HepG2 (cell line): ENCODE measurements at regions not wholly inside any gene's neighbourhood (a gene's known extent, or its start where the extent isn't known, plus 50 kb on each side); places are given as distances from the start of the nearest gene placed in this dataset.
A peak's percentile ranks its signal among the peaks of the same experiment; 100 is the strongest.

Source experiments
- AGO2 ChIP-seq: fragments of 200-400 bp; formaldehyde crosslinking; optimal IDR thresholded peaks from 2 replicates; pipeline ENCODE3; 2017; ENCODE audit warnings: mild to moderate bottlenecking, low read depth, low read length, moderate library complexity
- ARNT ChIP-seq: fragments of 450-650 bp; IDR thresholded peaks from 2 replicates; pipeline ENCODE4 v1.6.1; 2017
- FOXK2 ChIP-seq: fragments of 450-650 bp; IDR thresholded peaks from 2 replicates; pipeline ENCODE4 v1.6.1; 2016
- GPBP1L1 ChIP-seq: sonication (generic); formaldehyde crosslinking; IDR thresholded peaks from 2 replicates; pipeline ENCODE4 v1.5.0; 2020; ENCODE audit warnings: mild to moderate bottlenecking, missing genetic modification reagents
- JARID2 ChIP-seq: sonication (generic); formaldehyde crosslinking; IDR thresholded peaks from 2 replicates; pipeline ENCODE4 v1.8.1; 2023; ENCODE audit warnings: missing genetic modification reagents, inconsistent platforms; ENCODE audit not compliant: insufficient replicate concordance
- SNAI1 ChIP-seq: sonication (generic); formaldehyde crosslinking; IDR thresholded peaks from 2 replicates; pipeline ENCODE4 v1.5.0; 2020; ENCODE audit warnings: mild to moderate bottlenecking, missing genetic modification reagents, borderline replicate concordance
- SP2 ChIP-seq: sonication (generic); formaldehyde crosslinking; IDR thresholded peaks from 2 replicates; pipeline ENCODE4 v1.5.1; 2020; ENCODE audit warnings: mild to moderate bottlenecking, missing genetic modification reagents
- SSRP1 ChIP-seq: IDR thresholded peaks from 2 replicates; pipeline ENCODE4 v1.6.1; 2016; ENCODE audit warnings: control low read depth
- ZBTB21 ChIP-seq: sonication (generic); formaldehyde crosslinking; IDR thresholded peaks from 2 replicates; pipeline ENCODE4 v1.4.0; 2020; ENCODE audit warnings: missing genetic modification reagents
- ZBTB39 ChIP-seq: sonication (generic); formaldehyde crosslinking; IDR thresholded peaks from 2 replicates; pipeline ENCODE4 v1.5.0; 2020; ENCODE audit warnings: missing genetic modification reagents
- ZBTB42 ChIP-seq: sonication (generic); formaldehyde crosslinking; IDR thresholded peaks from 2 replicates; pipeline ENCODE4 v1.5.0; 2020; ENCODE audit warnings: mild to moderate bottlenecking, missing genetic modification reagents
- ZFP91 ChIP-seq: sonication (generic); formaldehyde crosslinking; IDR thresholded peaks from 2 replicates; pipeline ENCODE4 v1.9.0; 2022; ENCODE audit warnings: missing genetic modification reagents, mild to moderate bottlenecking, borderline replicate concordance
- ZNF10 ChIP-seq: sonication (generic); formaldehyde crosslinking; IDR thresholded peaks from 2 replicates; pipeline ENCODE4 v1.4.0; 2020; ENCODE audit warnings: mild to moderate bottlenecking, low read depth, missing genetic modification reagents, borderline replicate concordance
- ZNF550 ChIP-seq: sonication (generic); formaldehyde crosslinking; IDR thresholded peaks from 2 replicates; pipeline ENCODE4 v1.4.0; 2020; ENCODE audit warnings: mild to moderate bottlenecking, missing genetic modification reagents, borderline replicate concordance
- TF ChIP-seq, protein P1 (sequence below): fragments of 450-650 bp; IDR thresholded peaks from 2 replicates; pipeline ENCODE4 v1.6.1; 2016
- TF ChIP-seq, protein P2 (sequence below): sonication (generic); formaldehyde crosslinking; IDR thresholded peaks from 2 replicates; pipeline ENCODE4 v1.8.0; 2022; ENCODE audit warnings: missing genetic modification reagents, mild to moderate bottlenecking, moderate library complexity, borderline replicate concordance
- TF ChIP-seq, protein P3 (sequence below): sonication (generic); formaldehyde crosslinking; IDR thresholded peaks from 2 replicates; pipeline ENCODE4 v1.8.0; 2022; ENCODE audit warnings: mild to moderate bottlenecking, missing genetic modification reagents, moderate library complexity
- TF ChIP-seq, protein P4 (sequence below): sonication (generic); formaldehyde crosslinking; IDR thresholded peaks from 2 replicates; pipeline ENCODE4 v1.5.0; 2020; ENCODE audit warnings: mild to moderate bottlenecking, missing genetic modification reagents, moderate library complexity

DNA sequence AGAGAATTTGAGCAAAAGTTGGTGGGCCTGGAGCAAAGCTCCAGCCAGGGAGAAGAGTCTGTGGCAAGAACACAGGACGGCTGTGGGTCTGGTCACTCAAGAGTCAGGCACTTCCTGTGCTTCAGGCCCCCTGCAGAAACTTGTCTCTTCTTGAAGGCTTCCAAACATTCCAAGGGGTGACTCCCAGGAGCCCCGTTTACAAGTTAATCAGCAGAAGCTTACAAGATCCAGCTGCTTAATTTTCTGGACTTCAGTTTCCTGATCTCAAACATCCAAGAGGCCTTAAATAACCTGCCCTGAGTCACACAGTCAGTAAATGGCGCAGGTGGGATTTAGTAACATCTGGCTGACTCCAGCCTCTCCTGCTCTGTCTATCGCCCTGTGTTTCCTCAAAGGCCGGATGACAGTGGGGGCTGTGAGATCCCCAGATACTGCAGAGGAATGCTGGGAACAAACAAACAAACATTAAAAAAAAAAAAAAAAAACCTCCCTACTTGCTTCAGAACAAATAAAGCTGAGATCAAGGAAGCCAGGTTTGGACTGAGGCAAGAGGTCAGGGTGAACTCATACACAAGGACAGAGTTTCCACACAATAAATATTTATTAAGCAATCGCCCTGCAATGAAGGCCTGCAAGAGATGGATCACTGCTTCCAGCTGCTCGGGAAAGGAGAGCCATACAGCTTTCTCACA is 175.4 kb upstream of the RFC3 start (continued):
- no peak for TF ChIP-seq GPBP1L1 (CRISPR knock-in tag)
- no peak for TF ChIP-seq ZFP91
- TF ChIP-seq, protein P1, sequence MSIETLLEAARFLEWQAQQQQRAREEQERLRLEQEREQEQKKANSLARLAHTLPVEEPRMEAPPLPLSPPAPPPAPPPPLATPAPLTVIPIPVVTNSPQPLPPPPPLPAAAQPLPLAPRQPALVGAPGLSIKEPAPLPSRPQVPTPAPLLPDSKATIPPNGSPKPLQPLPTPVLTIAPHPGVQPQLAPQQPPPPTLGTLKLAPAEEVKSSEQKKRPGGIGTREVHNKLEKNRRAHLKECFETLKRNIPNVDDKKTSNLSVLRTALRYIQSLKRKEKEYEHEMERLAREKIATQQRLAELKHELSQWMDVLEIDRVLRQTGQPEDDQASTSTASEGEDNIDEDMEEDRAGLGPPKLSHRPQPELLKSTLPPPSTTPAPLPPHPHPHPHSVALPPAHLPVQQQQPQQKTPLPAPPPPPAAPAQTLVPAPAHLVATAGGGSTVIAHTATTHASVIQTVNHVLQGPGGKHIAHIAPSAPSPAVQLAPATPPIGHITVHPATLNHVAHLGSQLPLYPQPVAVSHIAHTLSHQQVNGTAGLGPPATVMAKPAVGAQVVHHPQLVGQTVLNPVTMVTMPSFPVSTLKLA = peak; percentile 26; the same call in 1 of the 2 replicates
- TF ChIP-seq, protein P2, sequence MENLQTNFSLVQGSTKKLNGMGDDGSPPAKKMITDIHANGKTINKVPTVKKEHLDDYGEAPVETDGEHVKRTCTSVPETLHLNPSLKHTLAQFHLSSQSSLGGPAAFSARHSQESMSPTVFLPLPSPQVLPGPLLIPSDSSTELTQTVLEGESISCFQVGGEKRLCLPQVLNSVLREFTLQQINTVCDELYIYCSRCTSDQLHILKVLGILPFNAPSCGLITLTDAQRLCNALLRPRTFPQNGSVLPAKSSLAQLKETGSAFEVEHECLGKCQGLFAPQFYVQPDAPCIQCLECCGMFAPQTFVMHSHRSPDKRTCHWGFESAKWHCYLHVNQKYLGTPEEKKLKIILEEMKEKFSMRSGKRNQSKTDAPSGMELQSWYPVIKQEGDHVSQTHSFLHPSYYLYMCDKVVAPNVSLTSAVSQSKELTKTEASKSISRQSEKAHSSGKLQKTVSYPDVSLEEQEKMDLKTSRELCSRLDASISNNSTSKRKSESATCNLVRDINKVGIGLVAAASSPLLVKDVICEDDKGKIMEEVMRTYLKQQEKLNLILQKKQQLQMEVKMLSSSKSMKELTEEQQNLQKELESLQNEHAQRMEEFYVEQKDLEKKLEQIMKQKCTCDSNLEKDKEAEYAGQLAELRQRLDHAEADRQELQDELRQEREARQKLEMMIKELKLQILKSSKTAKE = peak; percentile 79
- no peak for TF ChIP-seq ZBTB39 (CRISPR knock-in tag)
- TF ChIP-seq, protein P3, sequence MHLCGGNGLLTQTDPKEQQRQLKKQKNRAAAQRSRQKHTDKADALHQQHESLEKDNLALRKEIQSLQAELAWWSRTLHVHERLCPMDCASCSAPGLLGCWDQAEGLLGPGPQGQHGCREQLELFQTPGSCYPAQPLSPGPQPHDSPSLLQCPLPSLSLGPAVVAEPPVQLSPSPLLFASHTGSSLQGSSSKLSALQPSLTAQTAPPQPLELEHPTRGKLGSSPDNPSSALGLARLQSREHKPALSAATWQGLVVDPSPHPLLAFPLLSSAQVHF (CRISPR knock-in tag) = no peak
- no peak for TF ChIP-seq SSRP1 (CRISPR knock-in tag)
- no peak for TF ChIP-seq SNAI1 (CRISPR knock-in tag)
- TF ChIP-seq SP2 = no peak
- no peak for TF ChIP-seq JARID2 (CRISPR knock-in tag)
- TF ChIP-seq ZNF550 = no peak
- peak; percentile 96 for TF ChIP-seq ZBTB42 (CRISPR knock-in tag)
- peak; percentile 88 for TF ChIP-seq FOXK2
- TF ChIP-seq AGO2 = no peak
- no peak for TF ChIP-seq ZBTB21 (CRISPR knock-in tag)
- TF ChIP-seq ZNF10 (CRISPR knock-in tag) = no peak
- TF ChIP-seq ARNT = no peak
- TF ChIP-seq, protein P4, sequence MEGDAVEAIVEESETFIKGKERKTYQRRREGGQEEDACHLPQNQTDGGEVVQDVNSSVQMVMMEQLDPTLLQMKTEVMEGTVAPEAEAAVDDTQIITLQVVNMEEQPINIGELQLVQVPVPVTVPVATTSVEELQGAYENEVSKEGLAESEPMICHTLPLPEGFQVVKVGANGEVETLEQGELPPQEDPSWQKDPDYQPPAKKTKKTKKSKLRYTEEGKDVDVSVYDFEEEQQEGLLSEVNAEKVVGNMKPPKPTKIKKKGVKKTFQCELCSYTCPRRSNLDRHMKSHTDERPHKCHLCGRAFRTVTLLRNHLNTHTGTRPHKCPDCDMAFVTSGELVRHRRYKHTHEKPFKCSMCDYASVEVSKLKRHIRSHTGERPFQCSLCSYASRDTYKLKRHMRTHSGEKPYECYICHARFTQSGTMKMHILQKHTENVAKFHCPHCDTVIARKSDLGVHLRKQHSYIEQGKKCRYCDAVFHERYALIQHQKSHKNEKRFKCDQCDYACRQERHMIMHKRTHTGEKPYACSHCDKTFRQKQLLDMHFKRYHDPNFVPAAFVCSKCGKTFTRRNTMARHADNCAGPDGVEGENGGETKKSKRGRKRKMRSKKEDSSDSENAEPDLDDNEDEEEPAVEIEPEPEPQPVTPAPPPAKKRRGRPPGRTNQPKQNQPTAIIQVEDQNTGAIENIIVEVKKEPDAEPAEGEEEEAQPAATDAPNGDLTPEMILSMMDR (CRISPR knock-in tag) = no peak
